HG02623 (cell line): ENCODE measurements at regions not wholly inside any gene's neighbourhood (a gene's known extent, or its start where the extent isn't known, plus 50 kb on each side); places are given as distances from the start of the nearest gene placed in this dataset.

Source experiments
- ATAC-seq: cut with Tn5 transposase; IDR thresholded peaks from one replicate; pipeline ENCODE4 v1.9.1; 2021; ENCODE audit warnings: moderate library complexity; ENCODE audit not compliant: unreplicated experiment

DNA sequence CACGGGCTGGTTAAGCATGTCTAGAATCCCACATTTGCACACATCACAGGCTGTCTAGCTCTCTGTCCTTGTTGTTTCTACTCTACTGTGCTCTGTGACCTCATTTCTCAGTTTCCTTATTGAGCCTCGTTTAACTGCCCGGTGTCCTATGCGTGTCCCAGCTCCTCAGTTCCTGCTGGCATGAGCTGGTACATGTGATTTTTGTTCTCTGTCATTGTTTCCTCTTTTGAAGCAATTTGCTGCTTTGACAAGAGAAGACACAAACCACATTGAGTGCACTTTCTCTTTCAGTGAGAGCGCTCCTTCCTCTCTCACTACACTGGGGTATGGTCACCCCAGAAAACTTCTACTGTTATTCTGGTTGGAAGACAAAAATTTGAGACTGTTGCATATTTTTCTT, 563.5 kb downstream of the PDCD6IP start:
- ATAC-seq: peak; percentile 96

DNA sequence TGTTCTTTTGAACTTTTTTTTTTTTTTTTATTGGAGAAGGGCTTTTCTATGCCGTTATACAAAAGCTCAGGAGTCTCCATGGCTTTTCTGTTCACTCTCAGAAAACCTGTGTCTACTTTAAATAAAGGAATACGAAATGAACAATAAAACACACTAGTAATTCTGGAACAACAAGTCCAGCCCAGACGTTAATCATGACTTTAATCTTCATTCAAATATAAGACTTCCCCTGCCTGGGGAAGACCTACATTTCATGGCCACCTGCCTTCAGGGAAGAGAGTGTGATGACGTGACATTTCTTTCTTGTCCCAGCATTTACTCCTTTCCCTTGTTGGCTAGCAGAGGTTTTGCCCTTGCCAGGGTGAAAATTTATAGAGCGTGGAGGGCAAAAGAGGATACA, 564.5 kb downstream of the PDCD6IP start:
- ATAC-seq: no peak

DNA sequence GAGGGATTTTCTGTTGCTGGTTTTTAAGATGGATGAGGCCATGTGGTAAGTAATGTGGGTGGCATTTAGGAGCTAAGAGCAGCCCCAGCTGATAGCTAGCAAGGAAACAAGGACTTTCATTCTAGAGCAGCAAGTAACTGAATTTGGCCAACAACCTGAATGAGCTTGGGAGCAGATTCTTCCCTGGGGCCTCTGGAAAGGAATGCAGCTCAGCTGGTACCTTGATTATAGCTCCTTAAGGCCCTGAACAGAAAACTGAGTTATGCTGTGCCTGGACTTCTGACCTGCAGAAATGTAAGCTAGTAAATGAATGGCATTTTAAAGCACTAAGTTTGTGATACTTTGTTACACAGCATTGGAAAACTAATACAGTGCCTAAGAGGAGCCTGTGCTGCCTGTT, 565.5 kb downstream of the PDCD6IP start:
- no peak for ATAC-seq

DNA sequence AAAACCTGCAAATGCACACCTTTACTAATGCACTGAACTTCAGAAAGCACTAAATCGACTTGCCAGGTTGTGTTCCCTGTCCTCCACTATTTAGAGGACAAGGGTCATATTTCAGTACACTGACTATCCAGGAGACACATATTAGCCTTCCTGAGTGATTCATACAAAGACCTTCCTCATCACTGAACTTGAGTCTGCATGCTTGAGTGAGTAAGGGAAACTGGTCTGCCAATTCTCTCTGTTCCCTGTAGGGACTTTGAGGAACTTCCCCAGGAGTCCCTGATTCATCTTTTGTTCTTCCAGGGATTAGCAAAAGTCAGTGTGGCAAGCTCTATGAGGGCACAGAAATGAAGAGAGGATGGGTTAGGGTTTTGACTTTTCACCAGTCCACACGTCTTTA, 565.9 kb downstream of the PDCD6IP start:
- ATAC-seq: no peak

DNA sequence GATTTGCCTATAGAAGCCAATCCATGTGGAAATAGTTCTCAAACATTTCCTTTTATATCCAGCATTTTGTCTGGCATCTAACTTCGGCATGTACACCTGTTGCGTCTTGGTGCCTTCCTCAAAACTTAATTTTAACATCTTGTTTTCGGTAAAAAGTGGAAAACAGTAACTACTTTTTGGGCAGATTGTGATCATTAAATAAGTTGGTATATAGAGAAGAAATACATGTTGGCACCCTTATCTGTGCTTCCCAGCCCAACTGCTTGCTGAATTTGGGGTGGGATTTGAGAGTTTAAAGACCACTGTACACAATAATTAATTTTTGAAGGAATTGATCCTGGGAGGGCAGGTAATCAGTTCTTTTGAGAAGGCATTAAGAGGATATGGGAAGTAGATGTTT, 566.8 kb downstream of the PDCD6IP start:
- no peak for ATAC-seq

DNA sequence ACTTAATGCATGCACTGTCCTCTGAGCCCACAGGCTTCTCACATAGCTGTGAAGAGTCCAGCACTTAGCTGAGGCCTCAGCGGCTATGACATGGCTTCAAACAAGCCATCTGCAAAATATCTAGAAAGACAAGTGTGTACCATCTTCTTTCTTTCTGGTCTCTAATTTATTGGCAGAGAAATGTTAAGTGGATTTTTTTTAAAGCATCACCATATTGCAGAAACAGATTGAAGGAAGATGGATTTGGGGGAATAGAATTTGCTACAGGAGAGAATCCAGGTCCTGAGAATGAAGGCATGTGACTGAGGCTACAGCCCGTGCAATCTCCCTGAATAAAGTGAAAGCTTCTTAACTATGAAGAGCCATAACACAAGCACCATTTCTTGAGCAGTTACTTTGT, 567.3 kb downstream of the PDCD6IP start:
- no peak for ATAC-seq

DNA sequence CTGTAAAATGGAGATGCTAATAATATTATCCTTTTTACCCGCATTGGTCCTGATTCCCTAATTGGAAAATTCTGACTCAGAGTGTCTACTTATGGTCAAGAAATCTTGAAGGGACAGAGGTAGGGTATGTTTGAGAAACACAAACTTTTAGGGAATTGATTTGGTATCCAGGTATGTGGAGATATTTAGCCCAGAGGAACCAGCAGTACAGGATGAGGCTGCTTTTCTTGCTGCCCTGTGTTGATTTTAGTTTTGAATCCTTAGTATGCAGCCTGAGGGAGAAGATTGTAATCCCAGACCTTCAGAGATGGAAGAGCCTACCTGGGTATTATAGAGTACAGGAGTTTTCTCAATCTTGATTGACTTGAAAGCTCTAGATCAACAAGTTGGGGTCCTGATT, 569.1 kb downstream of the PDCD6IP start:
- ATAC-seq: no peak

DNA sequence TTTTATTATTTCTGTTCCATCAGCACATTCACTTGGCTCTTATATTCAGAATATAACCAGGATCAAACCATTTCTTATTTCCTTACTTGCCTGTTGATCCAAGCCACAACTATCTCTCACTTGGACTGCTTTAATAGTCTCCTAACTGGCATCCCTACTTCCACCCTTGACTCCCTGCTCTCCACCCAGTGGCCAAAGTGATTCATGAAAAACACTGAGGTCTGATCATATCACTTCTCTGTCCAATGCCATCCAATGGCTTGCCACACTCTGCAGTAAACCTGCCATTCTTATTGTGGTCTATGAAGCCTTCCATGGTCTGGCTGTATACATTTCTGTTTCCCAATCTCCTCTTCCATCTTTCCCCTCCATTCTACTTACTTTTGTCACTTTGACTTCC, 576.1 kb downstream of the PDCD6IP start:
- ATAC-seq: no peak

DNA sequence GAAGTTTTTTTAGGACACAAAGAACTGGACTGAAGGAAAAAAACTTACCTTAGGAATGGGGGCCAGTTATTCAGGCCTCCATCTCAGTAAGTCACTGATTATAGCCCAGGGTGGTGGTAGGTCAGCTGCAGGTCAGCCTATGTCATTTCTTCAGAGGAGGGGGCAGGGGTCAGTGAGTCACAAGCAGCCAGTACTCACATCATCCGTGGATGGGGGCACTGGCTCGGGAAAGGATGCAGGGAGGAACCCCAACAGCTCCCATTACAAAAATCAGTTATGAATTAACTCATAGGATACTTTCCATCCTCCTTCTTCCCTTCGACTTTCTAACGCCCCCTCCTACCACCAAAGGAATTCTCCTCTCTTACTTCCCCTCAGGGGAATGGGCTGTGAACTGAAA, 578.3 kb downstream of the PDCD6IP start:
- no peak for ATAC-seq

DNA sequence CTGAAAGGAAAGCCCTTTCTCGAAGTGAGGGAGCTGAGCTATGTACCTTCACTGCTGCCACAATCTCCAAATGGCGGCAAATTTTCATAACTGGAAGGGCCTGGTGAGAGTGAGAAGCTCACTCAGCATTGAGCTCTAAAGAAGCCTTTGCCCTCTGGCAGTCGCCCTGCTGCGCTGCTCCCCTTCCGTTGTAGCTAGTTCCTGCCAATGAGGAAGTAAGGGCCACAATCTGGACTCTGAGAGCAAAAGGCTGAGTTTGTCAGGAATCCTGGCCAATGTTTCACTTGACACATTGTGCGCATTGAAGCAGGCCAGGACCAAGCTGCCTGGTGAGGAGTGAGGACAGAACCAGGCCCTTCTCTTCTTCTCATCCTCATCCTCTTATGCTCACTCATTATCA, 579.5 kb downstream of the PDCD6IP start:
- no peak for ATAC-seq

DNA sequence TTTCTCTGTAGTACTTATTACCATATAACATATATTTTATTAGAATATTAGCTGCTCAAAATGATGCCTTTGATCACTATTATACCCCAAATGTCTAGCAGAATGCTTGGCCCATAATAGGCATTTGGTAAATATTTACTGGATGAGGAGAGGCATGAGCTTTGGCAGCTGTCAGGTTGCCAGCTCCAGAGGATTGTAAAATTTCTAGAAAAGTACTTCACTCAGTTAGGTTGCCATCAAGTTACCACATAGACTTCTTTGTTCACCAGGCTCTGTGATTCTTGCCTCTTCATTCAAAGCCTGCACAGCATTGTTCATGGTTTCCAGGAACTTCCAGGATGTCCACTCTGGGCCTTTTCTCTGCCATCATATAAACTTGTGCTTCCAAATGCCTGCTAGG, 582.8 kb downstream of the PDCD6IP start:
- no peak for ATAC-seq

DNA sequence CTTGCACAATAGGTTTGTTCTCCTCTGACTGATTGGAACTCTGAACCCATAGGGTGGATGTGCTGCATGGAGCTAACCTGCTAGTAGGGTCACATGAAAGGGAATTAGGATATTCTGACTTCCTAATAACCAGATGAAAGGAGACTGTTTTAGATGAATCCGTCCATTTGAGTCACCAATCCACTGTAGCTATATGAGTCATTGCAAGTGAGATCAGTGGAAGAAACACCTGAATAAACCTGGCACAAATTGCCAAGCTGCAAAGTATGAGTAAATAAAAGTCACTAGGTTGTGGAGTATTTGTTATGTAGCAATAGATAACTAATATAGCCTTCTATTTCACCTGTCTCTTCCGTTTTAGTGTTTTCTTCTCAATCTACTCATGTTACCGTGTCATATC, 584.4 kb downstream of the PDCD6IP start:
- no peak for ATAC-seq

DNA sequence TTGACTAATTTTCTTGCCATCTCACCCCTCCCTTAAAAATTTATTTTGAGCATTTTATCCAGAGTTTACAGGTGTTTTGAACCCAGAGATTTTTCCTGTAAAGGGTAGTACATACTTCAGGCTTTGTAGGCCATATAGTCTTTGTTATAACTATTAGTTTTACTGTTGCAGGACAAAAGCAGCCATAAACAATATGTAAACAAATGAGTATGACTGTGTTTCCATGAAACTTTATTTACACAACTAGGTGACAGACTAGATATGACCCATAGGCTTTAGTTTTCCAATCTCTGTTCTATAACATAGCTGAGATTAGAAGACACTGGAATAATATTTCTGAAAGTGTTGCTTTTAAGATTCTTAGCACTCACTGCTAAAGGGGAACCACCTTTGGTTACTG, 587.9 kb downstream of the PDCD6IP start:
- no peak for ATAC-seq

DNA sequence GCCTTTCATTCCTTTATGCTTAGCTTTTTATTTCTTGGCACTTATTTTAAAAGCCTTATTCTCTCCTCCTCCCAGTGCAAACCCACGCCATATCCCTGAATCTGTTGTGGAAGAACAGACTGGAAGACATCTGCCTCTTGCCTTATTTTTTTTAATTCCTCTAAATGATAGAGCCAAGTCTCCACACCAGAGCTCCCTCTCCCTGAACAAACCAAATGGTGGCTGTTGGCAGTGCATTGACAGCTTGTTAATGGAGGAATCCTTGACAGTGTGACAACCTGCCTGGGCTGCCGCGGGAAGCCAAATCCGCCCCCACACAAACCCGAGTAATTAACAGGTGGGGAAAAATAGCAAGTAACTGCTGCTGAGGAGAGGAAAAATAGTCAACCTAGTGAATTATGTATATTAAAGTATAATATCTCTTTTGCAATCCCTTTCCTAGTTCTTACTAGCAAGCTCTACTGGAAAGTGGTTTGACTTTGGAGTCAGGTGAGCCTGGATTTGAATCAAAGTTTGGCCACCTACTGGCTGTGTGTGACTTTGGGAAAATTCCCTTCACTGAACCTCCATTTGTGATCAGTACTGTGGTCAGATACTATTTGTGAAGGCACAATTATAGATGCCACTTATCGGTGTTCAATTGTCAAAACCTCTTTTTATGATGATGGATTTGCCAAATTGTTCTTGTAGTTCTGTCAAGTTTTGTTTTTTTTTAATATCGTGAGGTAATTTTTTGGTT, 589.6 kb downstream of the PDCD6IP start:
- ATAC-seq: no peak

DNA sequence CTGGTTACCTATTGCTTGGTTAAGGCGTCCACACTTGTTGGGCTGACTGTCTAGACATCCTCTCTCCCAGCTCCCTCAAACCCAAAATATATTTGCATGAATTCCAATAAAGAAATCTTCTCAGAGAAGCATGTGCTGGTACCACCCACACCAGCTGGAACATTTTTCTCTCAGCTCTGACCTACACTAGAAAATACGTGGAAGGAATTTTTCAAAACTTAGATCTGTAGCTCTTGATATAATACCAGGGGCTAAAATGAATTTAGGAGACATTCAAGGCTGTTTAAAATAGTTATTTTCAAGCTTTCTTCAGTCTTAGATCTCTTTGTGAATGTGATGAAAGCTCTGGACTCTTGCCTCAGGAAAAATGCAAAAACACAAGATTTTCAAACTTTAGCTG, 590.4 kb downstream of the PDCD6IP start:
- no peak for ATAC-seq

DNA sequence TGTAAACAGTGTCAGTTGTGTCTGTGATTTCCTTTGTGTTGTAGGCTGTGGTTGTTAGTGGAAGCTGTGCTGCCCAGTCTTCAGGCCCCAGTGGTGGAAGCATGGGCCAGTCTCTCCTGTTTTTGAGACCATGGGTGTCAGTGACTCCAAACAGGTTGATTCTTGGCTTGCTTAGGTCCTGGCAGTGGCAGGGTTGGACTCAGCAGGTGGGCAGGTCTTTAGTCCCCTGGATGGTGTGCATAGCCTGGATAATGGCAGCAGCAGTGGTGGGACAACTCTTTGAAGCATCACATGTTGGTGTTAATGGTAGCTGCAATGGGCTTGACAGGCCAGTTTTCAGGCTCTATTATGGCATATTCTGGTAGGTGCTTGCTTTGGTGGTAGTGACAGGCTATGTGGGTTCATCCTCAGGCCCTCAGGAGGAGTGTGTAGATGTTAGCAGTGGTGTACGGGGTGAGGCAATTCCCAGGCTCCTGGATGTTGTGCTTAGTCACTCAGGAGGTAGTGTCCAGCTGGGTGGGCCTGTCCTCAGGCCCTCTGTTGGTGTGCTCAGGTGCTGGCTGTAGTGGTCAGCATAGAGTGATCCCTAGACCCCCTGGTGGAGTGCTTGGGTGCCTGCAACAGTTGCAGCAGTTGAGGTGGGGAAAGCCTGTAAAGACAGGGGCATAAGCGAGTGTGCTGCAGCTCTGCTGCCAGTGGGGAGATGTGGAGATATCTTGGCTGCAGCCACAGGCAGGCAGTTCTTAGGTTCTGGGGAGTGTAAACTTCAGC, 596.7 kb downstream of the PDCD6IP start:
- no peak for ATAC-seq

DNA sequence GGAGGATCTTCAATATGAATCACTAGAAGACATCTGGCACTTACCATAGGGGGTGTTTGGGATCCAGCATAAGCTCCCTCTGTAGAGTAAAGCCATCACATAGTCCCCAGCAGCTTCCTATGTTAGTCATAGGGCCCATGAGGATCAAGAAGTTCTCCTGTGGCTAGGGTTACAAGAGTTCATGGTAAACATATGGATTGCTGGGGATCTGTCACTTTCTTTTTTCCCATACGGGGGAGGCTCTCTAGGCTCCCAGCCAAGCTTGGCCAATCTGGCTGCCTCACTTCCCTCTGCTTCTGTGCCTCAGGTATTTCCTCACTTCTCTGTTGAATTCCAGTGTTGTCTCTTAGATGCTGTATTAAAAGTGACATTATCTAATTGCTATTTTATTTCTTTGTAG, 597.9 kb downstream of the PDCD6IP start:
- no peak for ATAC-seq

DNA sequence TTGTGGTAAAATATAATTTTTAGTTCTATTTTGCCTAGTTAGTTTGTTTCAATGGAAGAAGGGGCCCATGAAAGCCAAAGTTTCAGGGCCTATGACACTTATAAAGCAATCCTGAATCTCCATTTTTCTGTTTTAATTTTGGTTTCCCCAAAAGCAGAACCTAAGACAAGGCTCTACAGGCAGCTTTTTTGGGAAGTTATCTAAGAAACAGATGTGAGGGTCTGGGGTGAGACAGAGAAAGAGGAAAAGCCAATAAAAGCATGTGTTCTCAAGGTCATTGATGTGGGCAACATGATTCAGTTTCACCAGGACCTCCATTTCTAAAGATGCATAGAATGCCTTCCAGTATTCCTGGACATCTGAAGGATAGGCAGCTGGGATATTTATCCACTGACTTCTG, 598.5 kb downstream of the PDCD6IP start:
- no peak for ATAC-seq

DNA sequence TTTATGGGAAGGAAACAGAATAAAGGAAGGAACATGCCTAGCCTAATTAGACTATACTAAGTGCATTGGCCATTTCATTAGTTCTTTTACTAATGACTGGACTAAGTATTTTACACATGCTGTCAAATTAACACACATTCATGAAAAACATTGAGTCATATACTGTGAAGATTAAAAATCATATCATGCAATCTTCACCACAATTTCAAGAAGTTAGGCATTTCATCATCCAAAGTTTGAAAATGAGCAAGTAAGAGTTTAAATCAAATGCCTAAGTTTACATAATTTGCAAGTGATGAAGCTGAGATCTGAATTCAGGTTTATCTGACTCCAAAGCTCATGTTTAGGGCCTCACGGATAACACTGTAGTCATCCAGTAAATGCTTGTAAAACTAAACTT, 601.0 kb downstream of the PDCD6IP start:
- no peak for ATAC-seq

DNA sequence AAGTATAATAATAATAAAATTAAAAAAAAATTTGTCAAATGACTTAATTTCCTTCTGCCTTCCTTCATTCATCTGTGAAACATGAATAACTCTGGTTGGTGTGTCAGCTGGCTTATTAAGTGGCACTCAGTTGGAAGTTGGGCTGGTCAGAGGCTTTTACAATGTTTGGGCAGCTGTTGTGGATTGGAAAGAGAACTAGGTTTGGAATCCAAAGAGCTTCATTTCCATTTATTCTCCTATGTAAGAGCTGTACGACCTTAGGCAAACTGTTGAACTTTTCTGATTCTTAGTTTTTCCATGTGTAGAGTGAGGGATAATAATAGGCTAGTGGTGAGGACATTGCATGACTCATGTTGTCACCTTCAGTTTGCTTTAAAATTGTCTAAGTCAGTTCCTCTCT, 606.7 kb downstream of the PDCD6IP start:
- no peak for ATAC-seq

DNA sequence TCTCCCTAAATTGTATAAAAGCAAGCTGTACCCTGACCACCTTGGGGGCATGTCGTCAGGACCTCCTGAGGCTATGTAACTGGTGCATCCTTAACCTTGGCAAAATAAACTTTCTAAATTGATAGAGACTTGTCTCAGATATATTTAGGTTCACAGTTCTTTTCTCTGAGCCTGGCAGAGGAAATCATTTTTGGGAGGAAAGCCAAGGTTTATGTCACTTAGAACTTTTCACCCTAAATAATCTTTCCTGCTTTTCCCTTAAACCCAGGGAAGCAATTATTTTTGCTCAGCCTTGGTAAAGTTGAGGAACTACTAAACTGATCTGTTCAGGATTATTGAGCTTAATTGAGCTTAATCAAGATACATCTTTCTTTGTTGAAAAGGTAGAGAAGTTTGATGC, 608.9 kb downstream of the PDCD6IP start:
- ATAC-seq: no peak

DNA sequence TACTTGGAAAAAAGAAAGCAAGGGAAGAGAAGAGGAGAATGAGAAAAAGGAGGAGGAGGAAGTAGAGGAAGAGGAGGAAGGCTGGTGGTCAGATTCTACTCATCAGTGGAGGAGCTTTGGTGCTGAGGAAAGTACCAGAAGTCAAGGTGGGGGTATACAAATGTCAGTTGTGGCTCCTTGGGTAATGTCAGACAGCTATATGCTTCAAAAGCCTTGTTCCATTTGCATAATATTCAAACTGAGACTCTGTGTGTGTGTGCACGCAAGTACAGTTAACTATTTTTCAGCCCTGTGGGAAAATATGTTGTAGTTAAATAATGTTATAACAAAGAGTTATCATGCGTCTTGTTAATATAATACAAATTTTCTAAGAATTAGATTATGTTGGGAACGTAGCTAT, 609.7 kb downstream of the PDCD6IP start:
- ATAC-seq: peak; percentile 85

DNA sequence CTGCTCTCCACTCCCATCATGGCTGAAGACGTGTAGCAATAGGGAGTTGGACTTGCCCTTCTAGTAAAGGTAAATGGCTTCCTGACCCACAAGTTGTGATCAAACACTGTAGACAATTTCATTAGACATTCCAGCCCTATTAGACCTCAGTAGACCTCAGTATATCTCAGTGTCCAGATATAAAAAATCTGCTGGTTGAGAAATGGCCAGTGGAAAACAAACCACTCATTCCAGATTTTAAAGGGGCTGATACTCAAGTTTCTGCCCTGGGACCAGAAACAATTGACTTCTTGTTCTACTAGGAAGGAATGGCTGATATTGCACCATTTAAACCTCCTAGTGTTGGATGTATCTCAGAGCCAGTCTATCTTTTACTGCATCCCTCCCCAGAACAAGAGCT, 613.2 kb downstream of the PDCD6IP start:
- no peak for ATAC-seq
